ENCODE measurements at regions not wholly inside any gene's neighbourhood (a gene's known extent, or its start where the extent isn't known, plus 50 kb on each side); places are given as distances from the start of the nearest gene placed in this dataset.

DNA sequence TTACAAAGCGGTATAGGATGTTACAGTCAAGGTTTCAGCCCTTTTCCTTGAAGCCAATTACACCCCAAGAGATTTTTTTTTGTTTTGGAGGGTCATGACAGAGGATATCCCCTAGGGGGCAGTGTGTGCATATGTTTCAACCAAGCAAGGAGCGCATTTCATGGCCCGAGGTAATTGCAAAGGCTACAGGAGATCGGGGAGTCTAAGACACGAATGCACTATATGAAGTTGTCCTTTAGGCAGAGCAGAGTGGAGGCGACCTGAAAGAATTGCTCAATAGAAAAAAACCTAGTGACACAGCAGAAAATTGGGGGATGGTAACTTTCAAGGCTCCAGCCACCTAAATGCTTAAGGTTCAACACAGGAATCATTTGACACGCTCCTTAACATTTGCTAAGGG, 219.8 kb upstream of the PARD3B start:
- peak; percentile 71 to 87 (median 83) for DNase-seq

DNA sequence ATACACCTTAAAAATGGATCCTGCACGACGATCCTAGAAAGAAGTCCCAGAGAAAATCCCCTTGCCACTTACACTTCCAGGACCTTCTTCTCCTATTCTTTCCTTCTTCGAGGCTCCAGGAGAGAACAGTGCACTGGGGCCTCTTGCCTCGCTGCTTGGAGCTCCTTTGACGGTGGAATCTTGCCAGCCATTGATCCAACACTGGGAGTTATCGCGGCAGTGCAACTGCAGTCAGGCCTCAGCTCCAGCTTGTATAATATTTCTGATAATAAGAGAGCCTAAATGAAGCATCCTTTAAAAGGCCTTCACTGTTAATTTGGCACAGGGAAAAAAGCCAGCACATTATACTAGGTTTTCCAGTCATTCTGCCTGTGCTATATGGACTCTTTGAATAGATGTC, 216.9 kb upstream of the PARD3B start:
- no peak for DNase-seq

DNA sequence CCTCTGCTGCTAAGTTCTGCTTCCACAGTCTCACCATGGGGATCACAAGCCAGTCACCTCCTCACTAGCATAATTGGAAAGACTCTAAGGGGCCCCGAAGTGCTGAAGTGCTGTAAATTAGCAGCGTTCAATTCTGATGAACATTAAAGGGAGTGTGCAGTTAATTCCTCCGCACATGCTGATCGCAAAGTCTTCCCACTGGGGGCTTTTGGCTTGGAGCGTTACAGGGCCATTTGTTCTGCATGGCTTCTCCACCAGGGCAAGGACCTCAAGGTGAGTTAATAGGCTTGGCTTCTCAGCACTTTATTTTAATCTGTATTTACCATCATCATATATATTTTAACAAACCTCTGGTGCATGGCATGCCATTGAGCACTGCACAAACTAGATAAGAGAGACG, 216.3 kb upstream of the PARD3B start:
- DNase-seq = no peak

DNA sequence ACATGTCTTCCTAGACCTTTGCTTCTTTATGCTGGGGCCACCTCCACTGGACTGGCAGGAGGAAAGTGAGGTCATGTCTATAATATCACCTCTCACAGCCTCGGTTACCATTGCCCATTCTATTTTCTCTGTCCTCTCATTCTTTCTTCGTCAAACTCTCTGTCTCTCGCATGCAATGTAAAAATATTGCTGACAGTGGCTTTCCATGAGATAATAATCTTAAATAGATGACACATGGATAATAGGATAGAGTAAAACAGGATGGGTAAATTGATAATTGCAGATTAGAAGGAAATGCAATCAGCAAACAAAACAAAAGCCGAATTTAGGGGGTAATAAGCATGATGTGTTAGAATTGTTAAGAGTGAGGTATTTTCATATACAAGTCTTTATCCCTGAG, 215.7 kb upstream of the PARD3B start:
- DNase-seq = no peak

DNA sequence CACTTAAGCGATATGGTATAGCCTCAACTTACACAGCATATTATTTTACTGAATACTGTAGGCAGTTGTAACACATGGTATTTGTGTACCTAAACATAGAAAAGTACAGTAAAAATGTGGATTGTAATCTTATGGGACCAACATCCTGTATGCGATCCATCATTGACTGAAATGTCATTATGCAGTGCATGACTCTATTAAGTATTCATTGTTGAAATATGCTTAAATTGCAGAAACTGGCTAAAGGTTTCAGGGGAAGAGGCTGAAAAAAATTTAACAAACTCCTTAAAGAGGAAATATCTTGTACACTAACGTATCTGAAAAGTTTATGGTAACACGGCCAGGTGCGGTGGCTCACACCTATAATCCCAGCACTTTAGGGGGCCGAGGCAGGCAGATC, 214.1 kb upstream of the PARD3B start:
- no peak for DNase-seq

DNA sequence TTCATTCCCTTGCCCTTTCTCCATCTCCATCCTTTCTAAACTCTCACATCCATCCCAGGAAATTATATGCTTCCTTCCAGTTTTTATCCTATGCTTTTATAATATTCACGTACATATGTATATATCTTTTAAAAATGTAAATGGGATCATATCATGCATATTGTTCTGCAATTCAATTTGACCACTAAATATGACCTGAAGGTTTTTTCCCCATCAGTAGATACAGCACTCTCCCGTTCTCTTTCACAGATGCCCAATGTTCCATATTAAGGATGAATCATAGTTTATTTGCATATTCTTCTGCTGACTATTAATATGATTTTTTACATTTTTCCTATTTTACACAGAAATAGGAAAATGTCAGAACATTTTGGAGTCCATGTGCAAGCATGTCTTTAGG, 213.3 kb upstream of the PARD3B start:
- no peak for DNase-seq

DNA sequence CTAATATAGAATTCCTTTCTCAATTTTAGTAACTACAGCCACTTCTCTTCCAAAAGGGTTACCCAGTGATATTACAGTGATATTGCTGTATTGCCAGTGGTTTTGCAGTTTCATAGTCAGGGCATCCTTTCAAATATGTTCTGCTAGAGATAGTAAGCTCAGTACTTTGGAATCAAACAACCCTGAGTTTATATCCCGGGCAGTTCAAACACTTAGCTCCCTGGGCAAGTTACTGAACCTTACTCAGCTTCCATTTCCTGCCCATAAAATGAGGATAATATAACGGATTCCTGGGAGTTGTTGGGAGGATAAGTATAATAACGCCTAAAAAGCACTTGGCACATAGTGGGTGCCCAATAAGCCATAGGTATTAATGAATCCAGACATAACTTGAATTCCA, 212.6 kb upstream of the PARD3B start:
- DNase-seq = no peak

DNA sequence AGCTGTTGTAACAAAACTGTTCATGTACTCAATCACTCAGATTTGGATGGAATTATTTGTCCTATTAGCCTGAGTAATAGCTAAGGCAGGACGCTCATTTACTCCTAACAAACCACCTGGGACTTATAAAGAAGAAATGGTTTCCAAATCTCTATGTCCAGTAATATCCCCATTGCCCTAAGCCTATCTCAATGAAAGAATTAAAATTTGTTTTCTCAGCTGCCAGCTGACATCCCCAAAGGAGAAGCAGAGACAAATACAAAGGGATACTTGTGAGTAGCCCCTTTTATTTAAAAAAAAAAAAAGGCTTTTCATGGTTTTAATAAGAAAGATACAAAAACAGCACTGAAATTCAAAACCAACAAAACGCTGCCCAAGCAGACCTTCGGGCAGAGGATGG, 211.4 kb upstream of the PARD3B start:
- no peak for DNase-seq

DNA sequence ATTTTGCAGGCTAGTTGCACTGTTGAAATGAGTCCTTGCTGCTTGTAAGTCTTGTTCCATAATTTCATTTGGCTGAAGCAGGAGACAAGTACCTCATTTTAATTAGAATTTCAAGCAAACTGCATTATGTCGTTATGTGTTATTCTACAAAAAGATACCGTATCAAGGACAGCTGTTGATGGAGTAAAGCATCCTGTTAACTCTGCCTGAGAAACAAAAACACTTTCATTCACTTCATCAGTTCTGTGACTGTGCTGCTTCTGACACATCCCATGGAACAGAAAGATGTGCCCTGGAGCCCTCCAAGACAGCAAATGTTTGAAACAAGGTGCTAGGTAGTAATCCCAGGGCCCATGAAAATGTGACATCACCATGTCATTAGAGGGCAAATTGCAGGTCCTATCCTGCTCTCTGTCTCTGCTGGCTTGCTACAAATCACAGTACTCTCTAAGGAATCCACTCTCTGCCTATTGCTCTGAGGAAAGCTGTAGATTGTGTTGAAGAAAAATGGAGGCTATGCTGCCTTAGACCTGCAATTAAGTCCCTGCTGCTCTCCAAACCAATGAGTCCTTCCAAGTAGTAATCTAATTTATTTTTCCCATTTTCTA, 209.7 kb upstream of the PARD3B start:
- no peak for DNase-seq

DNA sequence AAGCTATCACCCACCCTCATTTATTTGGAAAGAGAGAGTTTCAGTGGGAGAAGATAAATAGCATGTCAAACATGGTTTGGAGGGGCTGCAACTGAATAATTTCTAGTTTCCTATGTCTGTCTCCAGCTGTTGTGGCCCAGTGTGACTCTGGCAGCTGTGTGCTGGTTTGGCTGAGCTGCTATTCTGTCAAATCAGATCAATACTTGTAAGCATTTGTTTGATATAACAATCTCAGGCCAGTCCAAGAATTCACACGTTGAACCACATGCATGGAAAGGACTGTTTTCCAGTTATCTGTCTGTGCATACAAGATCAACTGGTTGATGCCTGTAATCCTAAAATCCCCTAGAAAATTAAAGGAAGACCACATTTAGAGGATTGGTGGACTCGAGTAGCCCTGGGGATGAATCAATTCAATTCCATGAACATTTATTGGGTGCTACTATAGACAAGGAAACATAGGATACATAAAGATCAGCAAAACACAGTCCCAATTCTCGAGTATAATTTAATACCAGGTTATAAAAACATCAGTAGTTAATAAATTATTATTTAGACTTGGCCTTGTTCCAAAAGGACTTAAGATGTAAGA, 209.0 kb upstream of the PARD3B start:
- DNase-seq = no peak

DNA sequence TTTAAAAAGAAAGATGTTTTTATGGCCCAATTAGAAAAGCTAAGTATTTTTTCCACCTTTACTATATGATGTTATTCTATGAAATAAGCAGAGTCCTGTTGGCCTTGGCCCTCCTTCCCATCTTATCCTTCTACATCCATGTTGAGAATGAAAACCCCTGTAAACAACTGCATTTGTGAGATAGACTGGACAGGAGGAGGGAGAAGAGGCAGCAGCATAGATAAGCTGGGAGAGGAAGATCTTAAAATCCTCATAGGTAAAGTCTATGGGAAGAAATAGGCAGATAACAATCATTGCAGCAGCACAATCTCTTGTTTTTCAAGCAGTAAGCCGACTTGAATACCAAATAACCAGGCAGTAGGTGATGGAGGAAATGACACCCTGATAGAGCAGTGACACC, 207.6 kb upstream of the PARD3B start:
- DNase-seq = no peak

DNA sequence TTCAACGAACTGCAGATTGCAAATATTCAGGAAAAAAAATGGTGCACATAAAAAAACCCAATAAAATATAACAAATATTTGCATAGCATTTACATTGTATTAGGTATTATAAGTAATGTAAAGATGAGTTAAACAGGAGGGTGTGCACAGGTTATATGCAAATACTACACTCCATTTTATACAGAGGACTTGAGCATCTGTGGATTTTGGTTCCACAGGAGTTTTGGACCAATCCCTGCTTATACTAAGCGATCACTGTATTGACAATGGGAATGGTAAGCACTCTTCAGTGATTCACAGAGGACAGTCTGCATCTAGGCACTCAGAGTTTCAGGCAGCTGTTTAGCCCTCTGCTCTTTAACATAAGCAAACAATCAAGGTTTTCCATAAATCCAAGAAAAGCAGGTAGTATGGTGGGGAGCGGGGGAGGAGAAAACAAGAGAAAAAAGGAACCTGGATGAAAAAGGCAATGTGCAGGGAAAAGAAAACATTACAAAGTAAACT, 206.0 kb upstream of the PARD3B start:
- DNase-seq = no peak

DNA sequence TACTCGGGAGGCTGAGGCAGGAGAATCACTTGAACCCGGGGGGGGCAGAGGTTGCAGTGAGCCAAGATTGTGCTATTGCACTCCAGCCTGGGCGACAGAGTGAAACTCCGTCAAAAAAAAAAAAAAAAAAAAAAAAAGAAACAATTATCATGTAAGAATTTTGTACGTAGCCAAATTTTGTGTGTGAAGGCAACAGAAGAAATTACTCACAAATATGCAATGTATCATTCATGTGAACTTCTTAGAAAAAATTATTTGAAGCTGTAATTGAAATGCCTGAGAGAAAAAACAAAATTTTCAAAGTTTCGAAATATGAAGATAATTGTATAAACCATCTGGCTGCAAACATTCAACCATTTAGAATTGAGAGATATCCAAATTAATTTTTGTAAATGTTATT, 204.8 kb upstream of the PARD3B start:
- DNase-seq = no peak

DNA sequence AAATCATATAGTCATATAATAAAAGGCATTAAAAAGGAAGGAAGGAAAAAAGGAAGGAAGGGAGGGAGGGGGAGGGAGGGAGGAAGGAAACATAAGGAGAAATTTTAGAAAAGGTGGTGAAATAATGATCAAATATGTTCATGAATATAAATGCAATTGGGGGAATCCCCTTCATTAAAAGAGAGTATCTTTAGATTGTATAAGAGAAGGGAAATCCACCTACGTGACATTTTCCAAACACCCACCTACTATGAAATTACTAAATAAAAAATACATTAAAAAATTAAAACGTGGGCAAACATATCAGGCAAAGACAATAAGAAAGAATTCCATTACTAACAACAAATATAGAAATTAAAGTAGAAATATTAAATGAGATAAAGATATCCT, 203.4 kb upstream of the PARD3B start:
- no peak for DNase-seq

DNA sequence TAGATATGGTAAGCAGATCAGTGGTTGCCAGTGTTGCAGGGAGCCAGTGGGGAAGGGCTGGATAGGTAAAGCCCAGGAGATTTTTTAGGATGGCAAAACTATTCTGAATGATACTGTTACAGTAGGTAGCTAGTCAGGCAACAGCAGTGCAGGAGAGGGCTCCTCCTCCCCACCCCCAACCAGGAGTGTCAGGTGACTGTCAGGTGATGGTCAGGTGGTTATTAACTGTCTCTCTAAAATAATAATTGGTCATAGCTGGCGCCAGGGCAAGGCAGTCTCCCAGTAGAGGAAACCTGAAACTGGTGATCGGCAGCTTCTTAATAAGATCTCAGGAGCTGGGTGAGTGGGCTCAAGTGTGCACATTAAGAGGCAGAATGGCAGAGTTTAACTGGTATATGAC, 201.6 kb upstream of the PARD3B start:
- no peak for DNase-seq

DNA sequence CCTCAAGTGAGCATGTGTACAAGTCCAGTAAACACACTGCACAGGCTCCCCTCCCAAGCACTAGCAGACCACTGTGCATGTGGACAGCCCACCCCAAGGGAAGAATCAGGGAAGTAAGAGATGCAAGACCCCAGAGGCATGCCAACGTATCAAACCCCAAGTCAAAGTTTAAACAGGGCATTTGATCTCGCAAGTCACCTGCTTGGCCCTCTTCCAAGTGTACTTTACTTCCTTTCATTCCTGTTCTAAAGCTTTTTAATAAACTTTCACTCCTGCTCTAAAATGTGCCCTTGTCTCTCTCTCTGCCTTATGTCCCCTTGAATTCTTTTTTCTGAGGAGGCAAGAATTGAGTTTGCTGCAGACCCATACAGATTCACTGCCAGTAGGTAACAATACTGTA, 201.2 kb upstream of the PARD3B start:
- no peak for DNase-seq

DNA sequence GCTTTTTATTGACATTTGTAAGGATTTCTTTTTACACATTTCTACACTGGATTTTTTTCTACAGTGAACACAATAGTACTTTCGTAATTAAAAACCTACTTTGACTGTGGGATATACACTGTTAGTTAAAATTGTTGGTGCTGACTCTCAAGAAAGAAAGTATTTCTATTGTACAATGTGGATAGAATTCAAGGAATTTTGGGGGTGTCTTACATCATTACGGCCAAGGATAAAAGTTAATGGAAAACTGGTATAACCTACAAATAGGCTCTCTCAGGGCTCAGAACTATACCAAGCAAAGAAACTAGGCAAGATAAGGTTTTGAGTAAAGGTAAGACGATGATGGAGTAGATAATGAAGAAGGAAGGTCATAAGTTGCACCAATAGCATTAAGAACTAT, 198.4 kb upstream of the PARD3B start:
- no peak for DNase-seq

DNA sequence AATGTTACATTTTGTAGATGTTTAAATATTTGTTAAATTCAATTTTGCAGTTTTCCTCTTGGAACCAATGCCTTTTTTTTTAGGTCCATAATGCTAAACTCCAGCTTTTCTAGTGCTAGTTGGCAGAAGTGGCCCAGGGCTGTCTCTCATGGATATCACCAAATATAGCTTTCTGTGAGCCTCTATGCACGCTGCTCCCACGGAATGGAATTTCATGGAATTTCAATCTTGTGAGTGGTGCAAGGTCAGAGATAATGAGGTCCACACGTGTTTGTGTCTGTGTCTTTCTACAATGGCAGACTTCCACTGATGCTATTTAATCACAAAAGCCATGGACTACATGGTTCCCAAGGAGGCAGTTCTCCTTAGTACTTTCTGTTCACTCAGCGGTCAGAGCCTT, 191.5 kb upstream of the PARD3B start:
- no peak for DNase-seq

DNA sequence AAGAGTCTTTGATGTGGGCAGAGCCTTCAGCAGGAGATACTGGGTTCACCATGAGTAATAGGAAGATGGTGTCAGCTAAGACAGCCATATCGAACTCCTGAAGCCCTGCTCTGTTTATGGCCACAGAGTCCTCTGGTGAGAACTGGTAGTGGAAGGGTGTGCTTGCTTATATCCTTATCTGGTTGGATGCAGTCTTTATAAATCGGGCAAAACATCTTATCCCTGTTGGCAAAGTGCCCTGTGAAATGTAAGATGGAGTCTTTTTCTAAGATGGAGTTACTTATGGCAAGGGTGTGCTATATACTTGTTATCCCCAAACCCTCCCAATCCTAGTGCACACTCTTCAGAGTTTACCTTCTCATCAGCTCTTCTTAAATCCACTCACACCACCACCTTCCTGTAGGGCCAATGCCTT, 190.8 kb upstream of the PARD3B start:
- no peak for DNase-seq

DNA sequence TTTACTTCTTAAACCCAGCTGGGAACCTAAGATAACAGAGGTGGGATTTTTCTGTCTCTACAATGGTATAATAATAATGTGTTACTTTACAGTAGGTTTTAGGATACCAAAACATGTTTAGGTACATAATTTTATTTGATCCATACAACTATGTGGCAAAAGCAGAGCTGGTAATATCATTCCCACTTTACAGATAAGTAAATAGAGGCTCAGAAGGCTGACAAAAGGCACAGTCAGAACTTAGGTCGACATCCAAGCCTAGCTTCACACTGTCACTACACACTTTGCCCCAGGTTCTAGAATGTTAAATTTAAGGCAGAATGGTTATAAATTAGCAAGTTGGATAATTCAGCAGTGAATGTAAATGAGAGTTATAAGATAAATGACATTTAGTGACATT, 189.6 kb upstream of the PARD3B start:
- no peak for DNase-seq

DNA sequence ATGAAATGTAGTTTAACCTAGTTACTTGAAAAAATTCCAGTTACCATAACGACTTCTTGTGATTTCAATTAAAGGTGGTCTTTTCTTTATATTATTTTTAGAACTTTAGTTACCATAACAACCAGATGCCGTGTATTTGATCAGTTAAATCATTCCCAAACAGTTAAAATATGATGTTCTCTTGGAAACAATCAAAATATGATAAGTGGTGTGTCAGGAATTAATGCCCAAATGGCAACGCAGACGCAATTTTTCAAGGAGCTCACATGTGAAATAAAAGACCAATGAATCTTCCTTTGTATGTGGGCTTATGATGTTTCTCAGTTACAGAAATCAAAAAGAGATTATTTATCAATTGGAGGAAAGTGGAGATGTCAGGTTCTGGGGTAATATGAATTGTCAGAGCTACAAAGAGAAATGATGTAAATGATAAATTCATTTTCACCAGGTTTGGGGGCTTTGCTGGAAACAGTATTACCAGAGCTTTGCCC, 189.1 kb upstream of the PARD3B start:
- DNase-seq = no peak

DNA sequence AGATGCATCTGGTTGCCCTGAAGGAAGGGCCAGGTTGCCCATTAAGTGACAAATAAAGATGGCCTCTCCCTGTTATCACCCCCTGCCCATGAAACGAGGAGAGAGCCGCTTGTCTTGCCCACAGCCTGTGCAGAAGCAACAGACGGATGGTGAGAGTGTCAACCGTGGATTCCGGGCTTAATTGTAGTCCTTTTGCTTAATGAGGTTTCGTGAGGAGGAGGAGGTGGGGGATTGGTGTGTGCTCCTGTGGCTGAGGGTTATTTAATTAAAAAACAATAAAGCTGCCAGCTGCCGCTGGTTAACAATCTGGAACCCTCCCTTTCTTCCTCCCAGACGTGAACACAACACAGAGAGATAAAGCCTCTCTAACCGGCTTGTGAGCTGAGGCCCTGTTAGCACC, 188.0 kb upstream of the PARD3B start:
- no peak for DNase-seq

DNA sequence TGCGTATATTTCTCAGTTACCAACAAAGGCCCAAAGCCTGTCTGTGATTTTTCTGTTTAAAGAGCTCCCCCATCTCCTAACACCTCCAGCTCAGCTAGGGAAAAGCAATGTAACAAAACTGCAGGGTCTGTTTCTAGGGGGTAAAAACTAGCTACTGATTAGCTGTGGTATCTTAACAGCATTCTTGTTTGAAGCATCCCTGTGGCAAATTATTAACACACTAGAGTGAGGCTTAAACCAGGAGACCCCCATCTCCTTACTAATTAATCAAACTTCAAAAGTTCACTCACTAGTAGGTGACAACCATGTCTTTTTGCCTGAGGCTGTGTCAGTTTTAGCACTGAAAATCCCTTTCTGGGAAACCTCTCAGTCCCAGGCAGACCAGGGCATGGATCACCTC, 186.2 kb upstream of the PARD3B start:
- DNase-seq = no peak

Measured in muscle of back (tissue), 3 donors.